Endothelial cell of hepatic sinusoid (primary cell): ENCODE measurements at regions not wholly inside any gene's neighbourhood (a gene's known extent, or its start where the extent isn't known, plus 50 kb on each side); places are given as distances from the start of the nearest gene placed in this dataset.

Source experiments
- in situ Hi-C: cut with HindIII; loops from 2 replicates; pipeline ENCODE4 v1.10.0; 2017; ENCODE audit warnings: low sequenced_read_pairs

- in situ Hi-C loops = no loop called here
These were observed 841.5 kb downstream of the SOCS6 start for GRCh38 chr18:71130351-71130750.

- in situ Hi-C loops = no loop called here
These were observed 836.7 kb downstream of the SOCS6 start for GRCh38 chr18:71125581-71125980.

- in situ Hi-C loops = no loop called here
These were observed 827.7 kb downstream of the SOCS6 start for GRCh38 chr18:71116535-71116934.

- in situ Hi-C loops = no loop called here
These were observed 826.4 kb downstream of the SOCS6 start for GRCh38 chr18:71115261-71115660.

- in situ Hi-C loops = no loop called here
These were observed 825.8 kb downstream of the SOCS6 start for GRCh38 chr18:71114550-71115210.

GRCh38 chr18:71107244-71107643 is 818.4 kb downstream of the SOCS6 start:
- in situ Hi-C loops = no loop called here

- in situ Hi-C loops = no loop called here
These were observed 817.9 kb downstream of the SOCS6 start for GRCh38 chr18:71106701-71107100.

- in situ Hi-C loops = no loop called here
These were observed 817.2 kb downstream of the SOCS6 start for GRCh38 chr18:71105994-71106546.

GRCh38 chr18:71105078-71105819 is 816.4 kb downstream of the SOCS6 start:
- in situ Hi-C loops = no loop called here

GRCh38 chr18:71079606-71080005 is 790.8 kb downstream of the SOCS6 start:
- in situ Hi-C loops = no loop called here

GRCh38 chr18:71077451-71077850 is 788.6 kb downstream of the SOCS6 start:
- in situ Hi-C loops = no loop called here

GRCh38 chr18:71075147-71075546 is 786.3 kb downstream of the SOCS6 start:
- in situ Hi-C loops = no loop called here

GRCh38 chr18:71068338-71068737 is 779.5 kb downstream of the SOCS6 start:
- in situ Hi-C loops = no loop called here

- in situ Hi-C loops = no loop called here
These were observed 761.0 kb downstream of the SOCS6 start for GRCh38 chr18:71049893-71050292.

- in situ Hi-C loops = no loop called here
These were observed 759.0 kb downstream of the SOCS6 start for GRCh38 chr18:71047882-71048281.

GRCh38 chr18:71045331-71046065 is 756.7 kb downstream of the SOCS6 start:
- in situ Hi-C loops = no loop called here

- in situ Hi-C loops = no loop called here
These were observed 751.3 kb downstream of the SOCS6 start for GRCh38 chr18:71040161-71040560.

GRCh38 chr18:71038196-71038595 is 749.4 kb downstream of the SOCS6 start:
- in situ Hi-C loops = loop anchor here (10.0 kb wide), 1 partner anchor 543 kb away; no protein-coding TSS in a partner anchor

GRCh38 chr18:71036783-71037182 is 747.9 kb downstream of the SOCS6 start:
- in situ Hi-C loops = loop anchor here (10.0 kb wide), 1 partner anchor 542 kb away; no protein-coding TSS in a partner anchor

GRCh38 chr18:71031296-71032191 is 742.7 kb downstream of the SOCS6 start:
- in situ Hi-C loops = loop anchor here (10.0 kb wide), 1 partner anchor 537 kb away; no protein-coding TSS in a partner anchor
